HCT116 (cell line): ENCODE measurements at regions not wholly inside any gene's neighbourhood (a gene's known extent, or its start where the extent isn't known, plus 50 kb on each side); places are given as distances from the start of the nearest gene placed in this dataset.

Experiments
- ATAC-seq: fragments of 200-7000 bp; cut with Tn5 transposase; 2 replicates; pipeline ENCODE4 v1.9.1; 2020; ENCODE audit warnings: mild to moderate bottlenecking, moderate library complexity
- BruUV-seq: library from RNA; stranded (reverse); fragments of 400-500 nt; replicated peaks from 2 replicates; lab custom pipeline; 2021; lab: Mats Ljungman, UMichigan
- CTCF ChIA-PET: fragments of 300-600 bp; sonication (Branson Sonifier 250); formaldehyde crosslinking; loops from one replicate; lab custom pipeline; 2021; ENCODE audit warnings: antibody characterized with exemption; lab: Charles Lee
- POLR2A ChIA-PET: fragments of 300-600, 350-600 bp; sonication (Branson Sonifier 250); formaldehyde crosslinking; loops from one replicate; lab custom pipeline; 2021; ENCODE audit warnings: antibody characterized with exemption; lab: Charles Lee
- RAD21 ChIA-PET, 2 experiments: fragments of 300-600 bp; sonication (Branson Sonifier 250); formaldehyde crosslinking; loops; one replicate each; lab custom pipeline; 2023; ENCODE audit warnings: low total read pairs in 2 of 2; ENCODE audit not compliant: uncharacterized antibody in 2 of 2, unreplicated experiment in 2 of 2, low non-redundant PET in 1 of 2; lab: Charles Lee
- DNase-seq: peaks from one replicate; pipeline ENCODE4 v3.0.0-alpha.2; 2010; ENCODE audit warnings: low read depth, low spot score
- H2AFZ ChIP-seq: fragments of 200-600 bp; shearing (Covaris generic), sonication (generic); 2 replicates; pipeline ENCODE4 v1.6.1; 2017; ENCODE audit warnings: low read depth, mixed run types, mixed read lengths, antibody characterized with exemption, low read length; ENCODE audit not compliant: poor library complexity, severe bottlenecking
- H3K27ac ChIP-seq: 2 replicates; pipeline ENCODE4 v1.5.1; 2012; ENCODE audit warnings: low read depth, low read length
- H3K27me3 ChIP-seq: fragments of 200-600 bp; sonication (generic); 2 replicates; pipeline ENCODE4 v1.6.1; 2016; ENCODE audit warnings: mixed run types, low read length, mixed read lengths; ENCODE audit not compliant: insufficient read depth
- H3K36me3 ChIP-seq, 2 experiments: fragments of 200-500 bp in 1 of 2; fragments of 200-600 bp in 1 of 2; sonication (Bioruptor generic) in 1 of 2; sonication (generic) in 1 of 2; 2 replicates each; pipeline versions ENCODE4 v1.5.1 to v1.6.1; 2014 to 2016; ENCODE audit warnings: low read length in 2 of 2, inconsistent platforms in 1 of 2, mixed read lengths in 1 of 2, mixed run types in 1 of 2; ENCODE audit not compliant: insufficient read depth in 2 of 2, control insufficient read depth in 1 of 2
- H3K4me1 ChIP-seq, 2 experiments: fragments of 200-600 bp in 1 of 2; sonication (generic) in 1 of 2; 2 replicates each; pipeline versions ENCODE4 v1.5.1 to v1.6.1; 2012 to 2017; ENCODE audit warnings: low read length in 2 of 2, inconsistent platforms in 1 of 2, mild to moderate bottlenecking in 1 of 2, mixed read lengths in 1 of 2, mixed run types in 1 of 2, moderate library complexity in 1 of 2; ENCODE audit not compliant: insufficient read depth in 2 of 2, control insufficient read depth in 1 of 2
- H3K4me2 ChIP-seq: fragments of 200-600 bp; sonication (generic); 2 replicates; pipeline ENCODE4 v1.6.1; 2017; ENCODE audit warnings: mixed run types, low read length, mixed read lengths
- H3K4me3 ChIP-seq, 2 experiments: fragments of 200-600 bp in 1 of 2; sonication (generic) in 1 of 2; replicated peaks in 1 of 2; 2 replicates each; pipeline ENCODE4 v1.5.1; 2011 to 2016; ENCODE audit warnings: low read length in 2 of 2, control low read depth in 1 of 2, low read depth in 1 of 2, mild to moderate bottlenecking in 1 of 2, mixed read lengths in 1 of 2, mixed run types in 1 of 2
- H3K79me2 ChIP-seq: fragments of 200-600 bp; sonication (generic); 2 replicates; pipeline ENCODE4 v1.6.1; 2017; ENCODE audit warnings: mild to moderate bottlenecking, mixed run types, low read length, moderate library complexity, mixed read lengths; ENCODE audit not compliant: insufficient read depth
- H3K9ac ChIP-seq: fragments of 200-600 bp; sonication (generic); 2 replicates; pipeline ENCODE4 v1.6.1; 2016; ENCODE audit warnings: low read length, mixed read lengths
- H3K9me2 ChIP-seq: fragments of 200-600 bp; sonication (generic), shearing (Covaris generic); 2 replicates; pipeline ENCODE4 v1.6.1; 2017; ENCODE audit warnings: mixed run types, mild to moderate bottlenecking, moderate library complexity; ENCODE audit not compliant: insufficient read depth
- H3K9me3 ChIP-seq, 2 experiments: fragments of 200-500 bp in 1 of 2; fragments of 200-600 bp in 1 of 2; sonication (Bioruptor generic) in 1 of 2; sonication (generic) in 1 of 2; 2 replicates each; pipeline ENCODE4 v1.6.1; 2014 to 2017; ENCODE audit warnings: low read length in 2 of 2, mixed read lengths in 2 of 2, inconsistent platforms in 1 of 2, low read depth in 1 of 2, mild to moderate bottlenecking in 1 of 2, mixed run types in 1 of 2, moderate library complexity in 1 of 2; ENCODE audit not compliant: control insufficient read depth in 1 of 2, insufficient read depth in 1 of 2
- H4K20me1 ChIP-seq: fragments of 200-600 bp; sonication (generic), shearing (Covaris generic); 2 replicates; pipeline ENCODE4 v1.6.1; 2017; ENCODE audit warnings: mixed run types, mild to moderate bottlenecking, moderate library complexity; ENCODE audit not compliant: insufficient read depth
- EGR1 ChIP-seq: IDR thresholded peaks from 2 replicates; pipeline ENCODE4 v1.6.1; 2012; ENCODE audit warnings: low read depth
- ELF1 ChIP-seq: IDR thresholded peaks from 2 replicates; pipeline ENCODE4 v1.6.1; 2012; ENCODE audit warnings: low read depth, borderline replicate concordance
- EZH2 ChIP-seq: fragments of 200-600 bp; sonication (generic); IDR thresholded peaks from 2 replicates; pipeline ENCODE4 v1.6.1; 2017; ENCODE audit warnings: antibody characterized with exemption, mixed run types
- EZH2phosphoT487 ChIP-seq: fragments of 200-600 bp; IDR thresholded peaks from 2 replicates; pipeline ENCODE4 v1.6.1; 2018; ENCODE audit warnings: antibody characterized with exemption, borderline replicate concordance
- JUND ChIP-seq: IDR thresholded peaks from 2 replicates; pipeline ENCODE4 v1.6.1; 2012
- POLR2A ChIP-seq: IDR thresholded peaks from 2 replicates; pipeline ENCODE4 v1.7.0; 2011; ENCODE audit warnings: borderline replicate concordance; ENCODE audit not compliant: insufficient read depth, insufficient read length; ENCODE audit errors: extremely low read depth
- POLR2AphosphoS5 ChIP-seq: IDR thresholded peaks from 2 replicates; pipeline ENCODE4 v1.6.1; 2011; ENCODE audit warnings: mild to moderate bottlenecking, low read depth, low read length, moderate library complexity
- RAD21 ChIP-seq: IDR thresholded peaks from 2 replicates; pipeline ENCODE4 v1.6.1; 2012; ENCODE audit warnings: low read depth, mild to moderate bottlenecking
- SP1 ChIP-seq: IDR thresholded peaks from 2 replicates; pipeline ENCODE4 v1.6.1; 2012; ENCODE audit warnings: low read depth
- YY1 ChIP-seq: IDR thresholded peaks from 2 replicates; pipeline ENCODE4 v1.6.1; 2011; ENCODE audit warnings: low read length, low read depth, moderate library complexity, mild to moderate bottlenecking; ENCODE audit not compliant: insufficient replicate concordance; ENCODE audit errors: extremely low read depth
- ZFX ChIP-seq: fragments of 450-650 bp; IDR thresholded peaks from 2 replicates; pipeline ENCODE4 v1.6.1; 2017
- intact Hi-C: fragments of 100-400 bp; cut with micrococcal nuclease; formaldehyde crosslinking; loops from 2 replicates; pipeline ENCODE4 v1.10.0; 2022
- TF ChIP-seq, protein P1 (sequence below), 3 experiments: fragments of 200-600 bp in 1 of 3; sonication (generic) in 1 of 3; IDR thresholded peaks in 2 of 3; conservative IDR thresholded peaks in 1 of 3; 2 replicates each; pipeline ENCODE4 v1.5.1; 2012 to 2017; ENCODE audit warnings: low read depth in 2 of 3, low read length in 2 of 3, antibody characterized with exemption in 1 of 3, borderline replicate concordance in 1 of 3, control low read depth in 1 of 3, mild to moderate bottlenecking in 1 of 3, mixed read lengths in 1 of 3, mixed run types in 1 of 3, moderate library complexity in 1 of 3; ENCODE audit not compliant: insufficient read depth in 1 of 3
- TF ChIP-seq, protein P2 (sequence below): IDR thresholded peaks from 2 replicates; pipeline ENCODE4 v1.6.1; 2012; ENCODE audit warnings: low read depth

DNA sequence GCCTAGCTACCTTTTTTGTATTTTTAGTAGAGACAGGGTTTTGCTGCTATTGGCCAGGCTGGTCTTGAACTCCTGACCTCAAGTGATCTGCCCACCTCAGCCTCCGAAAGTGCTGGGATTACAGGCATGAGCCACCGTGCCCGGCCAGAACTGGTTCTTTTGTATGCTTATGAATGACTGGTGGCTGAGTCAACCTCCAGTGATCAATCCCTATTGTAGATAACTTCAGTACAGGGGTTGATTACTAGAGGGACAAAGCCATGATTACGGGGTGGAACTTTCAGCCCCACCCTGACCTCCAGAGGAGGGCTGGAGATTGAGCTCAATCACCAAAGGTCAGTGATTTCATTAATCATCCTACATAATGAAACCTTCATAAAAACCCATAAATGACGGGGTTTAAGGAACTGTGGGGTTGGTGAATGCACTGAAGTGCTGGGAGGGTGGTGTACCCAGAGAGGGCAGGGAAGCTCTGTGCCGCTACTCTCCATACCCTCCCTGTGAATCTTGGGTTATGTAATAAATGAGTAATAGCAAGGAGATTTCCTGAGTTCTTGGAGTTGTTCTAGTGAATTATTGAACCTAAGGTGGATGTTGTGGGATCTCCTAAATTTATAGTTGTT, 281.8 kb upstream of the CXCR4 start:
- no peaks in the 10 kb centered on the region for H3K79me2 ChIP-seq
- H3K9ac ChIP-seq, result no peak overlapping the region
- no peaks in the 10 kb centered on the region for H3K9me2 ChIP-seq
- no peaks in the 10 kb centered on the region for H3K9me3 ChIP-seq
- peaks cover 0 to 6% of the 10 kb centered on the region in 2 experiments; a peak in 1 of 4 replicates for H3K4me1 ChIP-seq
- H3K4me3 ChIP-seq, result no peak overlapping the region
- intact Hi-C loops, result no loop called here
- H2AFZ ChIP-seq, result no peak overlapping the region
- ChIA-PET RAD21 (no interaction called here), POLR2A (no interaction called here), CTCF (no interaction called here)
- DNase-seq (no peak), ATAC-seq (peak; percentile 30; the same call in 1 of the 2 replicates)
- H3K27me3 ChIP-seq, result peaks cover 29% of the 10 kb centered on the region
- H3K27ac ChIP-seq, result no peak overlapping the region
- H3K4me2 ChIP-seq, result no peak overlapping the region
- BruUV-seq, result no TSS peak
- TF ChIP-seq POLR2A (no peak), JUND (no peak), YY1 (no peak), ELF1 (no peak), RAD21 (no peak), EGR1 (no peak), POLR2AphosphoS5 (no peak), EZH2phosphoT487 (no peak), SP1 (no peak), ZFX (no peak), EZH2 (no peak)
- TF ChIP-seq, protein P1, sequence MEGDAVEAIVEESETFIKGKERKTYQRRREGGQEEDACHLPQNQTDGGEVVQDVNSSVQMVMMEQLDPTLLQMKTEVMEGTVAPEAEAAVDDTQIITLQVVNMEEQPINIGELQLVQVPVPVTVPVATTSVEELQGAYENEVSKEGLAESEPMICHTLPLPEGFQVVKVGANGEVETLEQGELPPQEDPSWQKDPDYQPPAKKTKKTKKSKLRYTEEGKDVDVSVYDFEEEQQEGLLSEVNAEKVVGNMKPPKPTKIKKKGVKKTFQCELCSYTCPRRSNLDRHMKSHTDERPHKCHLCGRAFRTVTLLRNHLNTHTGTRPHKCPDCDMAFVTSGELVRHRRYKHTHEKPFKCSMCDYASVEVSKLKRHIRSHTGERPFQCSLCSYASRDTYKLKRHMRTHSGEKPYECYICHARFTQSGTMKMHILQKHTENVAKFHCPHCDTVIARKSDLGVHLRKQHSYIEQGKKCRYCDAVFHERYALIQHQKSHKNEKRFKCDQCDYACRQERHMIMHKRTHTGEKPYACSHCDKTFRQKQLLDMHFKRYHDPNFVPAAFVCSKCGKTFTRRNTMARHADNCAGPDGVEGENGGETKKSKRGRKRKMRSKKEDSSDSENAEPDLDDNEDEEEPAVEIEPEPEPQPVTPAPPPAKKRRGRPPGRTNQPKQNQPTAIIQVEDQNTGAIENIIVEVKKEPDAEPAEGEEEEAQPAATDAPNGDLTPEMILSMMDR (IDR thresholded peaks at IDR 0.05 in 2 of 3, conservative IDR thresholded peaks at IDR 0.05 in 1 of 3; ENCODE audit: borderline replicate concordance in 1 of 3, insufficient read depth in 1 of 3, low read depth in 2 of 3, low read length in 2 of 3), result no peak
- TF ChIP-seq, protein P2, sequence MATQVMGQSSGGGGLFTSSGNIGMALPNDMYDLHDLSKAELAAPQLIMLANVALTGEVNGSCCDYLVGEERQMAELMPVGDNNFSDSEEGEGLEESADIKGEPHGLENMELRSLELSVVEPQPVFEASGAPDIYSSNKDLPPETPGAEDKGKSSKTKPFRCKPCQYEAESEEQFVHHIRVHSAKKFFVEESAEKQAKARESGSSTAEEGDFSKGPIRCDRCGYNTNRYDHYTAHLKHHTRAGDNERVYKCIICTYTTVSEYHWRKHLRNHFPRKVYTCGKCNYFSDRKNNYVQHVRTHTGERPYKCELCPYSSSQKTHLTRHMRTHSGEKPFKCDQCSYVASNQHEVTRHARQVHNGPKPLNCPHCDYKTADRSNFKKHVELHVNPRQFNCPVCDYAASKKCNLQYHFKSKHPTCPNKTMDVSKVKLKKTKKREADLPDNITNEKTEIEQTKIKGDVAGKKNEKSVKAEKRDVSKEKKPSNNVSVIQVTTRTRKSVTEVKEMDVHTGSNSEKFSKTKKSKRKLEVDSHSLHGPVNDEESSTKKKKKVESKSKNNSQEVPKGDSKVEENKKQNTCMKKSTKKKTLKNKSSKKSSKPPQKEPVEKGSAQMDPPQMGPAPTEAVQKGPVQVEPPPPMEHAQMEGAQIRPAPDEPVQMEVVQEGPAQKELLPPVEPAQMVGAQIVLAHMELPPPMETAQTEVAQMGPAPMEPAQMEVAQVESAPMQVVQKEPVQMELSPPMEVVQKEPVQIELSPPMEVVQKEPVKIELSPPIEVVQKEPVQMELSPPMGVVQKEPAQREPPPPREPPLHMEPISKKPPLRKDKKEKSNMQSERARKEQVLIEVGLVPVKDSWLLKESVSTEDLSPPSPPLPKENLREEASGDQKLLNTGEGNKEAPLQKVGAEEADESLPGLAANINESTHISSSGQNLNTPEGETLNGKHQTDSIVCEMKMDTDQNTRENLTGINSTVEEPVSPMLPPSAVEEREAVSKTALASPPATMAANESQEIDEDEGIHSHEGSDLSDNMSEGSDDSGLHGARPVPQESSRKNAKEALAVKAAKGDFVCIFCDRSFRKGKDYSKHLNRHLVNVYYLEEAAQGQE, result no peak
- no peaks in the 10 kb centered on the region for H3K36me3 ChIP-seq
- no peaks in the 10 kb centered on the region for H4K20me1 ChIP-seq
